ENCODE measurements at regions not wholly inside any gene's neighbourhood (a gene's known extent, or its start where the extent isn't known, plus 50 kb on each side); places are given as distances from the start of the nearest gene placed in this dataset.

GRCh38 chr3:64464955-64465354 lies 222.8 kb downstream of the ADAMTS9 start:
- no peak for DNase-seq

GRCh38 chr3:64463981-64464380 lies 223.8 kb downstream of the ADAMTS9 start:
- DNase-seq: no peak

GRCh38 chr3:64462203-64462602 lies 225.6 kb downstream of the ADAMTS9 start:
- DNase-seq: no peak

DNA sequence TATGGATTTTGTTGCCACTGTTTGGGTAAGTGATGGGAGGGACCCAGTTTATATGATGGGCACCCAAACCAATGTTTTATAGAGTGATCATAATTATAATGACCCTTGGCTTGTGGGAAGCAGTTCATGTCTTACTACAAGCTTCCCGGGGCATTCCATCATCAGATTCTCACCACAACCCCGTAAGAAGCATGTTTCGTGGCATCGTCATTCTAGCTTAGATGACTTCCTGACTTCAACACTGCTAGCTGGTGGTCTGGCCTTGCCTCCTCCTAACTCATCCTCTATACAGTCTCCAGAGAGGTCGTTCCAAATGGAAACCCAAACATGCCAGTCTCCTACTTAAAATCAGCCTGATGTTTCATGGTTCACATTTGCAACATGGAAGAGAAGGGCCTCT lies 226.9 kb downstream of the ADAMTS9 start:
- DNase-seq: no peak

GRCh38 chr3:64460141-64460730 lies 227.6 kb downstream of the ADAMTS9 start:
- DNase-seq: no peak

DNA sequence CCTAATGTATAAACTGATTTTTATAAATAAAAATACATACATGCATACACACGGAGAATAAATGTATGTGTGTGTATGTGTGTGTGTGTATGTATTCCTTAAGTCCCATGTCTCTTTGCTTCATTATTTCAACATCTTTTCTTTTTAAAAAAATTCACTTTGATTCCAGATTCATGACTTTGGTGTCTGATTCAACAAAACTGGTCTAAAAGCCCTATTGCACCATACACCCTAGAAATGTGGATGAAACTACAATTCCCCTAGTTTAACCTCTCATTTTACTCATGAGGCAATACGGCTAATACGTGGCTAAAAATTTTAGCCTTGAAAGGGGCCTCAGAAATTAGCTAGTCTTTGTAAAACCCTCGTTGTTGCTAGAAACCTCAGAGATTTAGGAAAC lies 228.1 kb downstream of the ADAMTS9 start:
- no peak for DNase-seq

GRCh38 chr3:64457811-64458210 lies 230.0 kb downstream of the ADAMTS9 start:
- no peak for DNase-seq

GRCh38 chr3:64456674-64457073 lies 231.1 kb downstream of the ADAMTS9 start:
- no peak for DNase-seq

DNA sequence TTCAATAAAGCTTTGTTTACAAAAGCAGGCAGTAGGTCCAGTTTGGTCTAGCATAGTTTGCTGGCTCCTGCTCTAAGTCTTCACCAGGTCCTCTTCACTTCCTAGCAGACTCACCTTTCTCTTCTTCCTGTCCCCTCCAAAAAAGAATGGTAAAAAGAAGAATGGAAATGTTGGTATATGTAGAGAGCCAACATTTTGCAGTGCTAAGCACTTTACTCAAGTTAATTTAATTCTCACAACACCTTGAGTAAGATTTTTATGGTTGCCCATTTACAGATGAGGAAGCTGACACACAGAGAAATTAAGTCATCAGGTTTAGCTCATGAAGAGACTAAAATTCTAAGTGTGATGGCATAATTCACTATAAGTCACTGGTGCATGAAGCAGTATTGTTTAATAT lies 230.1 kb upstream of the PRICKLE2 start:
- no peak for DNase-seq

DNA sequence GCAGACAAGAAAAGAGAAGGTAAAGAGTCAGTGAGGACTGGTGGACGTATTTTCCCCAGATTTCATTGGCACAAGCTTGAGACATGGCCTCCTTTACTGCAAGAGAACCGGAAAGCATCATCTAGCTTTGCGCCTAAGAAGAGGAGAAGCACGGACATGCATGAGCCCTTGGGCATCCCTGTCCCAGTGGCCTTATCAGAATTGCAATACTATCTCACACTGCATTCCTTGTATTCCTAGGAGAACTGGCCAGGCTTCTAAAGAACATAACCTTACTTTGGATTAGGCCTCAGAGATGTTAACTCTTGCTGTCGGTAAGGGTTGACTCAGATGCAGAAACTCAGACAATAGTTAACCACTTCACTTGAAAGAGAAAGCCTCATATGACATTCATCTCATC lies 229.5 kb upstream of the PRICKLE2 start:
- DNase-seq: no peak

- no peak for DNase-seq
Measured at GRCh38 chr3:64454179-64454578, 228.9 kb upstream of the PRICKLE2 start.

GRCh38 chr3:64451283-64452012 lies 226.2 kb upstream of the PRICKLE2 start:
- DNase-seq: no peak

GRCh38 chr3:64450396-64450956 lies 225.2 kb upstream of the PRICKLE2 start:
- no peak for DNase-seq

DNA sequence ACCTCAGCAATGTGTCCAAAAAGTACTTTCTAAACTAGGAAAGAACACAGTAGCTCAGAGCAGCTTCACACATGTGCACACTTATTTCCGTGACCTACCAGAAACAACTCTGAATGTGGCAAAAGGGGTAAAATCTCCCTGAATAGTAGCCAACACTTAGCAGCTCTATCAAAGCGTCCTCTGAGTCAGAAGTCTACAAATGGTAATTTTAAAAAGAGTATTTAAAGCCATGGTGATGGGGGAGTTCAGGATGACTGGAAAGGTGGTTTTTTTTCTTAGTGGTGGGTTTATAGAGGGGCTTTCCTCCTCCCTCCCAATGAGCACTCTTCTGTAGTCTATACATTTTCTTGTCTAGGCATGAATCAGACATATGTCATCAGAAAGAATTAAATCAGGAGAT lies 223.8 kb upstream of the PRICKLE2 start:
- DNase-seq: no peak

DNA sequence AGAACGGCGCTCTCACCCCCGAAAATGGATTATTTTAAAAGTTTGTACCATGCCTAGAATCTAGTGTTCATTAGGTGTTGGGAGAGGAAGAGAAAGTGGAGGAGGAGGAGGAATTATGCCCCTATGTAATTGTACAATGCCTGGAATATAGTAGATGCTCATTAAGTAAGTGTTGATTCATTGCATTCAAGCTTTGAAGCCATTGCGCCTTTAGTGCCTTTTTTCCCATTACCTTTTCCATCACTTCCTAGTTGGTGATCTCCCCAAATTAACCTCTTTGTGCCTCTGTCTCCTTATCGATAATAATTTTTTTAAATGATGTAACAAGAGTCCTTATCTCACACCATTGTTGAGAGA lies 220.7 kb upstream of the PRICKLE2 start:
- no peak for DNase-seq

DNA sequence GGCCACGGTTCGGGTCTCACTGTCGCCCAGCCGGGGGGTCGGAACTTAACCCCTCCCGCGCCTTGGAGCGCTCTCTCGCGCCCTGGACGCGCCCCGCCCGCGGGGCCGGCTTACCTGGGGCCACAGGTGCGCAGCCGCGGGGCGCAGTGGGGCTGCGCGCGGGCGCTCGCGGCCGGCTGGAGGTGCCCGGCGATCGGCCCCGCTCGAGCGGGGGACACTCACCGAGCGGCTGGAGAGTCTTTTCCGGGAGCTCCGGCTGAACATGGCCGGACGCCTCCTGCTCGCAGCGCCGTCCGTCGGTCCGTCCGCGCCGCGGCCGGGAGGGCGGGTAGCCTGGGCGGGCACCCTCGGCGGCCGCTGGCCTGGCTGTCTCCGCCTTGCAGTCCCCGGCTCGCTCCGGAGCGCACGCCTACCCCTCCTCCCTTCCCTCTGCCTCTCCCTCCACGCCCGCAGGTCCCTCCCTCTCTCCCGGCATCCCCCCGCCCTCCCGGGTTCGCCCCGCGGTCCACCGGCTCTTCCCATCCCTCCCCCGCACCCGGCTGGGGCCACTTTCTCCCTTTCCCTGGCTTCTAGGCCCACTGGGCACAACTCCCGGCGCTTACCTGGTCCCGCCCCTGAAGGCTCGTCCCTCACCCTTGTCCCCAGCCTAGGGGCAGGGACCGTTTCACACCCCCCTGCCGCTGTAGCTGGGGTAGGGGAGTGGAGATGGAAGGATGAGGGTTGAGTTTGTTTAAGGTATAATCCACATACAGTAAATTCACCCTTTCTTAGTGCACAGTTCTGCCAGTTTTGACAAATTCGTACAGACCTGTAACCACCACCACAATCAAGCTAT lies 220.1 kb upstream of the PRICKLE2 start:
- no peak for DNase-seq

GRCh38 chr3:64444490-64445108 lies 219.3 kb upstream of the PRICKLE2 start:
- no peak for DNase-seq

DNA sequence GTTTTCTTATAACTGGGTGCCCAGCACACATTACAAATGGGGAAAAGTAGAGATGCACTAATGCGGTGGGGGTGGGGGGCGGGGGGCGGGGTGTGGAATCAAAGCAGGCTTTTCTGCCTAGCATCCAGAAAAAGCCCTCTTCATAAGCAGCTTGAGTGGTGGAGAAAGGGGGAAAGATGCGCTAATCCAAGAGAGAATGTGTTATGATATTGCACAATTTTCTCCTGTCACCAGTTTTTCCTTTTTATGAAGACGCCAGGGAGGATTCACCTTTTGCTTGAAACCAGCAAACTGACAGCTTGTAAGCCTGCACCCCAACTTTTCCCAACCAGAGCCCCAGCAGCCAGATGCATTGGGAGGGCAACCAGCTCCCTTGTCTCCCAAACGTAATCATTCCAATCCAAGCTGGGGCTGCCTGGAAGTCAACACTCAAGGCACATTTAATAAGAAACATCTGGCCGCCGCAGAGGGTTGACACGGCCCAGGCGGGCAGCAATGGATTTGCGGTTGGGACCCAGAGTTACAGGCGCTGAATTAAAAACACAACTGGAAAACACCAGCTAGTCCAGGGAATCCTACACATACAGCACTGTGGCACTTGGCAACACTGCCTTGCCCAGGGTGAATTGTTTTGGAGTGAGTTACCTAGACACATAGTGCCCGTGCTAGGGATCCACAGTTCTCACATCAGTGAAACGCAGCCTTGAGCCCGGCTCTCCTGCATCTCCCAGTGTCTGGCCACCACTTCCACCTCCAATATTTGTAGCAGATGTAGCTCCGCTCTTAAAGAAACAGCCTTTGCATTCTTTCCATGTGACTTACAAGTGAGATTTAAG lies 218.5 kb upstream of the PRICKLE2 start:
- DNase-seq: no peak

GRCh38 chr3:64441861-64442260 lies 216.6 kb upstream of the PRICKLE2 start:
- DNase-seq: no peak

DNA sequence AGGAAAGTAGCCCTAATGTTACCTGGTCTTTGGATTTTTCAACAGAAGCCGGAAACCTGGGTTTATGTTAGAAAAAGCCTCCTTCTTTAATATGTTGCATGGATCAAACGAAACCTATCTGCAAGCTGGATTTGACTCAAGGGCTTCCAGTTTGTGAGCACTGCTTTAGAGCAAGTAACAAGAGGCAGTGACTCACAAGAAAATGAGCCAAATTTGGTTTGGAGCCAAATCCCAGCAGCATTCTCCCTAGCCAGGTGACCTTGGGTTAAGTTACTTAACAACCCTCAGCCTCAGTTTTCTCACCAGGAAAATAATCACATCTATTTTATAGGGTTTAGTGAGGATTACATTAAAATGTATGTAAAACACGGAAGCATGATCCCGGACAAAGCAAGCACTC lies 215.2 kb upstream of the PRICKLE2 start:
- no peak for DNase-seq

DNA sequence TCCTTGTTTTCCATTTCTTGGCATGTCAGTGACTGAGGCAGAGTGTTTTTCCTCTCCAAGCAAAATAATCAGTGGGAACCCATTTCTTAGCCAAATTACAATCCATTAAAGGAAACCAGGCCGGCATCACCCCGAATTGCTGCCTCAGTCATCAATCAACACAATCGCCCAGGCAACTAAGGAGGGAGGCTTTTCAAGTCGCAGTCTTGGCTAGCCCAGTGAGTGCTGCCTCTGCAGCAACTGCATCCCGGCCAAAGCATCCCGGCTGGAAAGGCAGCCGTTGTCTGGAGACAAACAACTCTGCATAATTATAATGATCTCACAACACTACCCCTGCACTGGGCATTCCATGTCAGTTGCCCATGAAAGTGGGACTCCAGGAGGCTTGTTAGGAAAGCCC lies 213.5 kb upstream of the PRICKLE2 start:
- DNase-seq: no peak

- DNase-seq: no peak
Measured at GRCh38 chr3:64438066-64438465, 212.8 kb upstream of the PRICKLE2 start.
